ENCODE measurements at regions not wholly inside any gene's neighbourhood (a gene's known extent, or its start where the extent isn't known, plus 50 kb on each side); places are given as distances from the start of the nearest gene placed in this dataset.

DNA sequence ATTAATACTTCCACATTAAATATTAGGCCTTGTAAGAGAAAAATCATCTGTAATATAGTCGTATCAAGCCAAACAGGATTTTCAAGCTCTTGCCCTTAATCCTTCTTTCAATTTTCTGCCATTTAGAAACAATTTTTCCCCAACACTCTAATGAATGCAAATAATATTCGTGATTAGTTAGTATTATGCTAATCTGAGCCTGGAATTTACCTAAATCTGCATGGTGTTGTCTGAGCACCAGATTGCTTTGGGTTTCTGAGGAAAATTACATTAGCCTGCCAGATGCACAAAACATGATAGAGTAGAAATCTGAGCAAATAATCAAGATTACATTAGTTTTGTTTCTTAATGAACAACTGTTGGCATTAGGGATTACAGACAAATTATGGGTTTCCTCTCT lies 176.6 kb downstream of the ZDHHC21 start:
- TF ChIP-seq, protein P1, sequence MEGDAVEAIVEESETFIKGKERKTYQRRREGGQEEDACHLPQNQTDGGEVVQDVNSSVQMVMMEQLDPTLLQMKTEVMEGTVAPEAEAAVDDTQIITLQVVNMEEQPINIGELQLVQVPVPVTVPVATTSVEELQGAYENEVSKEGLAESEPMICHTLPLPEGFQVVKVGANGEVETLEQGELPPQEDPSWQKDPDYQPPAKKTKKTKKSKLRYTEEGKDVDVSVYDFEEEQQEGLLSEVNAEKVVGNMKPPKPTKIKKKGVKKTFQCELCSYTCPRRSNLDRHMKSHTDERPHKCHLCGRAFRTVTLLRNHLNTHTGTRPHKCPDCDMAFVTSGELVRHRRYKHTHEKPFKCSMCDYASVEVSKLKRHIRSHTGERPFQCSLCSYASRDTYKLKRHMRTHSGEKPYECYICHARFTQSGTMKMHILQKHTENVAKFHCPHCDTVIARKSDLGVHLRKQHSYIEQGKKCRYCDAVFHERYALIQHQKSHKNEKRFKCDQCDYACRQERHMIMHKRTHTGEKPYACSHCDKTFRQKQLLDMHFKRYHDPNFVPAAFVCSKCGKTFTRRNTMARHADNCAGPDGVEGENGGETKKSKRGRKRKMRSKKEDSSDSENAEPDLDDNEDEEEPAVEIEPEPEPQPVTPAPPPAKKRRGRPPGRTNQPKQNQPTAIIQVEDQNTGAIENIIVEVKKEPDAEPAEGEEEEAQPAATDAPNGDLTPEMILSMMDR (IDR thresholded peaks at IDR 0.05 in 2 of 3, conservative IDR thresholded peaks at IDR 0.05 in 1 of 3; ENCODE audit: borderline replicate concordance in 1 of 3, insufficient read depth in 1 of 3, low read depth in 2 of 3, low read length in 2 of 3) = no peak
- no peak for TF ChIP-seq EZH2 (IDR thresholded peaks at IDR 0.05)

Measured in HCT116 (cell line).